Uterus (tissue), 2 donors: ENCODE measurements at regions not wholly inside any gene's neighbourhood (a gene's known extent, or its start where the extent isn't known, plus 50 kb on each side); places are given as distances from the start of the nearest gene placed in this dataset.

Experiments used
- CTCF ChIP-seq, 4 experiments: fragments of 200-600 bp in 2 of 4; fragments of 450-650 bp in 2 of 4; sonication (generic) in 2 of 4; IDR thresholded peaks; one replicate each; pipeline ENCODE4 v1.5.1; 2016 to 2019; ENCODE audit warnings: antibody characterized with exemption in 4 of 4, mild to moderate bottlenecking in 2 of 4, moderate library complexity in 1 of 4
- POLR2A ChIP-seq, 2 donors: fragments of 450-650 bp; IDR thresholded peaks; one replicate each; pipeline ENCODE4 v1.6.1; 2016; ENCODE audit warnings: antibody characterized with exemption in 2 of 2, mild to moderate bottlenecking in 1 of 2, moderate library complexity in 1 of 2

DNA sequence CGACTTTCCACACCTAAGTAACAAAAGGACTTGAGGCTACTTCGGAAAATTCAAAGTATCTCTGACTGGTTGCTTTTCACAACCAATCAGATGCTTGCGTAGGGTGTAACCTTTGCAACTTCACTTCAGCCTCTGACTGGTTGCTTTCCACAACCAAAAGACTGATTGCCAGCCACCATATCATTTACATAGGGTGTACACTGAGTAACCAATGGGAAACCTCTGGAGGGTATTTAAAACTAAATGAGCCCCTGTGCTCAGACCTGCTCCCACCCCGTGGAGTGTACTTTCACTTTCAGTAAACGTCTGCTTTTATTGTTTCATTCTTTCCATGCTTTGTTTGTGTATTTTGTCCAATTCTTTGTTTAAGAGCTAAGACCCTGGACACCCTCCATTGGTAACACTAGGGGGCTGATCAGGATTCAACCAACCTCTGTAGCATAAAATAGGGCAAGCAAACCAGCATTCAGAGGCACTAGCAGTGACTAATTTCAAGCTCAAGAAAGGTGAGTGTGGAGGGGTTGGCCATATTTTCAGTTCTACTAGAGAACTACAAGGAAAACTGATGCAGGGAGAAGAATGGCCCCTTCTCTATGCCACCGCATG is 390.8 kb downstream of the POM121L12 start:
- no peak for TF ChIP-seq POLR2A (IDR thresholded peaks at IDR 0.05)
- no peak for TF ChIP-seq CTCF (IDR thresholded peaks at IDR 0.05)
